NCI-H82 treated with DMSO at 0.1 percent for 48 hours (cell line): ENCODE measurements at regions not wholly inside any gene's neighbourhood (a gene's known extent, or its start where the extent isn't known, plus 50 kb on each side); places are given as distances from the start of the nearest gene placed in this dataset.
"Not testable (repeated sequence)": the region's sequence is repeated elsewhere in the genome, so short reads cannot be mapped to it uniquely, and the experiment has no call there.

Source experiments
- DNase-seq: peaks from one replicate; lab custom pipeline; 2025; ENCODE audit not compliant: unreplicated experiment; lab: John Stamatoyannopoulos, UW

GRCh38 chr1:95509989-95510388 lies 276.0 kb downstream of the RWDD3 start:
- DNase-seq: no peak

GRCh38 chr1:95512925-95513324 lies 278.9 kb downstream of the RWDD3 start:
- no peak for DNase-seq

GRCh38 chr1:95517506-95517905 lies 283.5 kb downstream of the RWDD3 start:
- no peak for DNase-seq

GRCh38 chr1:95518310-95518709 lies 284.3 kb downstream of the RWDD3 start:
- no peak for DNase-seq

- DNase-seq: no peak
These were observed 286.4 kb downstream of the RWDD3 start for GRCh38 chr1:95520390-95520789.

GRCh38 chr1:95532335-95532734 lies 298.3 kb downstream of the RWDD3 start:
- no peak for DNase-seq

- no peak for DNase-seq
These were observed 301.0 kb downstream of the RWDD3 start for GRCh38 chr1:95534985-95535384.

GRCh38 chr1:95535614-95536013 lies 301.6 kb downstream of the RWDD3 start:
- DNase-seq: no peak

- no peak for DNase-seq
These were observed 302.5 kb downstream of the RWDD3 start for GRCh38 chr1:95536501-95536900.

- DNase-seq: no peak
These were observed 303.2 kb downstream of the RWDD3 start for GRCh38 chr1:95537176-95537575.

- not testable (repeated sequence) for DNase-seq
These were observed 304.2 kb downstream of the RWDD3 start for GRCh38 chr1:95538242-95538641.

- no peak for DNase-seq
These were observed 308.9 kb downstream of the RWDD3 start for GRCh38 chr1:95542936-95543335.

GRCh38 chr1:95547005-95547404 lies 313.0 kb downstream of the RWDD3 start:
- DNase-seq: no peak

- DNase-seq: no peak
These were observed 314.2 kb downstream of the RWDD3 start for GRCh38 chr1:95548211-95548610.

GRCh38 chr1:95551201-95551600 lies 317.2 kb downstream of the RWDD3 start:
- DNase-seq: no peak

- DNase-seq: no peak
These were observed 319.6 kb downstream of the RWDD3 start for GRCh38 chr1:95553595-95553994.

GRCh38 chr1:95554408-95554807 lies 320.4 kb downstream of the RWDD3 start:
- DNase-seq: no peak

GRCh38 chr1:95558791-95559190 lies 324.8 kb downstream of the RWDD3 start:
- no peak for DNase-seq

- DNase-seq: no peak
These were observed 327.3 kb downstream of the RWDD3 start for GRCh38 chr1:95561346-95561745.

- no peak for DNase-seq
These were observed 328.2 kb downstream of the RWDD3 start for GRCh38 chr1:95562230-95562629.

GRCh38 chr1:95572002-95572401 lies 338.0 kb downstream of the RWDD3 start:
- DNase-seq: no peak

- no peak for DNase-seq
These were observed 339.0 kb downstream of the RWDD3 start for GRCh38 chr1:95572962-95573361.

GRCh38 chr1:95575291-95575690 lies 341.3 kb downstream of the RWDD3 start:
- no peak for DNase-seq

- DNase-seq: no peak
These were observed 344.5 kb downstream of the RWDD3 start for GRCh38 chr1:95578462-95578861.
